ENCODE measurements at regions not wholly inside any gene's neighbourhood (a gene's known extent, or its start where the extent isn't known, plus 50 kb on each side); places are given as distances from the start of the nearest gene placed in this dataset.

- TF ChIP-seq TSHZ2 (CRISPR knock-in tag; IDR thresholded peaks at IDR 0.05), result no peak
- TF ChIP-seq ZFP3 (CRISPR knock-in tag; IDR thresholded peaks at IDR 0.05), result no peak
- no peak for TF ChIP-seq ARNTL (CRISPR knock-in tag; IDR thresholded peaks at IDR 0.05; ENCODE audit: borderline replicate concordance, low read depth)
- no peak for TF ChIP-seq CREB5 (CRISPR knock-in tag; IDR thresholded peaks at IDR 0.05; ENCODE audit: low read depth)
- no peak for TF ChIP-seq BACH2 (CRISPR knock-in tag; IDR thresholded peaks at IDR 0.05; ENCODE audit: borderline replicate concordance)
Observed at GRCh38 chr18:64273724-64274123, 124.8 kb upstream of the LINC00305 start.
